HUES48 (cell line): ENCODE measurements at regions not wholly inside any gene's neighbourhood (a gene's known extent, or its start where the extent isn't known, plus 50 kb on each side); places are given as distances from the start of the nearest gene placed in this dataset.
A peak's percentile ranks its signal among the peaks of the same experiment; 100 is the strongest.

ENCODE experiments used
- H3K27ac ChIP-seq: one replicate; pipeline ENCODE4 v1.7.0; 2013; ENCODE audit warnings: low read depth, low read length, inconsistent platforms
- H3K27me3 ChIP-seq: 2 replicates; pipeline ENCODE4 v1.6.1; 2013; ENCODE audit warnings: mild to moderate bottlenecking, low read length; ENCODE audit not compliant: control insufficient read depth, insufficient read depth
- H3K36me3 ChIP-seq: 2 replicates; pipeline ENCODE4 v1.6.1; 2013; ENCODE audit warnings: low read length; ENCODE audit not compliant: control insufficient read depth, insufficient read depth
- H3K4me1 ChIP-seq: 2 replicates; pipeline ENCODE4 v1.6.1; 2013; ENCODE audit warnings: mild to moderate bottlenecking, low read length; ENCODE audit not compliant: control insufficient read depth, insufficient read depth
- H3K4me3 ChIP-seq: 2 replicates; pipeline ENCODE4 v1.5.1; 2013; ENCODE audit warnings: mild to moderate bottlenecking, low read depth, low read length
- H3K9ac ChIP-seq: 2 replicates; pipeline ENCODE4 v1.6.1; 2013; ENCODE audit warnings: mild to moderate bottlenecking, low read depth, low read length, moderate library complexity
- H3K9me3 ChIP-seq: 2 replicates; pipeline ENCODE4 v1.6.1; 2013; ENCODE audit warnings: low read length; ENCODE audit not compliant: control insufficient read depth, insufficient read depth

GRCh38 chr11:121800240-121800639 lies 315.8 kb downstream of the BLID start:
- Histone ChIP-seq H3K9ac (peak overlapping the region; percentile 20; the same call in 1 of the 2 replicates), H3K27ac (peak overlapping the region; percentile 100), H3K4me1 (peaks cover 44% of the 10 kb centered on the region), H3K27me3 (no peaks in the 10 kb centered on the region), H3K4me3 (peak overlapping the region; percentile 13; the same call in 1 of the 2 replicates), H3K36me3 (no peaks in the 10 kb centered on the region), H3K9me3 (peaks cover 14% of the 10 kb centered on the region; the same call in 1 of the 2 replicates)

- Histone ChIP-seq H3K36me3 (no peaks in the 10 kb centered on the region), H3K4me1 (peaks cover 34% of the 10 kb centered on the region), H3K27me3 (no peaks in the 10 kb centered on the region), H3K27ac (no peak overlapping the region), H3K9me3 (peaks cover 14% of the 10 kb centered on the region; the same call in 1 of the 2 replicates), H3K4me3 (no peak overlapping the region), H3K9ac (no peak overlapping the region)
Observed at GRCh38 chr11:121797496-121797895, 318.5 kb downstream of the BLID start.

- no peaks in the 10 kb centered on the region for H3K36me3 ChIP-seq
- H3K9me3 ChIP-seq: peaks cover 14% of the 10 kb centered on the region; the same call in 1 of the 2 replicates
- no peak overlapping the region for H3K9ac ChIP-seq
- peaks cover 12% of the 10 kb centered on the region for H3K4me1 ChIP-seq
- no peak overlapping the region for H3K27ac ChIP-seq
- H3K4me3 ChIP-seq: no peak overlapping the region
- no peaks in the 10 kb centered on the region for H3K27me3 ChIP-seq
Observed at GRCh38 chr11:121795174-121795573, 320.8 kb downstream of the BLID start.

GRCh38 chr11:121794671-121795141 lies 321.3 kb downstream of the BLID start:
- H3K4me1 ChIP-seq: peaks cover 8% of the 10 kb centered on the region
- H3K4me3 ChIP-seq: no peak overlapping the region
- H3K27ac ChIP-seq: no peak overlapping the region
- no peaks in the 10 kb centered on the region for H3K36me3 ChIP-seq
- H3K27me3 ChIP-seq: no peaks in the 10 kb centered on the region
- peaks cover 14% of the 10 kb centered on the region; the same call in 1 of the 2 replicates for H3K9me3 ChIP-seq
- H3K9ac ChIP-seq: no peak overlapping the region

GRCh38 chr11:121793916-121794315 lies 322.1 kb downstream of the BLID start:
- Histone ChIP-seq H3K4me1 (peaks cover 5% of the 10 kb centered on the region; the same call in 1 of the 2 replicates), H3K27ac (no peak overlapping the region), H3K36me3 (no peaks in the 10 kb centered on the region), H3K4me3 (no peak overlapping the region), H3K9me3 (peaks cover 6% of the 10 kb centered on the region; the same call in 1 of the 2 replicates), H3K27me3 (no peaks in the 10 kb centered on the region), H3K9ac (no peak overlapping the region)

GRCh38 chr11:121793291-121793690 lies 322.7 kb downstream of the BLID start:
- H3K9me3 ChIP-seq: 0 out of 2 replicates have a peak, but pooled peaks cover under 1% of the 10 kb centered on the region
- no peak overlapping the region for H3K4me3 ChIP-seq
- H3K27me3 ChIP-seq: no peaks in the 10 kb centered on the region
- H3K36me3 ChIP-seq: no peaks in the 10 kb centered on the region
- H3K27ac ChIP-seq: no peak overlapping the region
- H3K9ac ChIP-seq: no peak overlapping the region
- H3K4me1 ChIP-seq: peaks cover 5% of the 10 kb centered on the region; the same call in 1 of the 2 replicates

GRCh38 chr11:121792185-121792584 lies 323.8 kb downstream of the BLID start:
- Histone ChIP-seq H3K4me1 (no peaks in the 10 kb centered on the region), H3K36me3 (no peaks in the 10 kb centered on the region), H3K27ac (no peak overlapping the region), H3K4me3 (no peak overlapping the region), H3K27me3 (no peaks in the 10 kb centered on the region), H3K9ac (no peak overlapping the region), H3K9me3 (no peaks in the 10 kb centered on the region)

- Histone ChIP-seq H3K4me3 (no peak overlapping the region), H3K27me3 (no peaks in the 10 kb centered on the region), H3K9me3 (no peaks in the 10 kb centered on the region), H3K9ac (no peak overlapping the region), H3K4me1 (no peaks in the 10 kb centered on the region), H3K27ac (no peak overlapping the region), H3K36me3 (no peaks in the 10 kb centered on the region)
Observed at GRCh38 chr11:121790430-121790829, 325.6 kb downstream of the BLID start.

GRCh38 chr11:121780971-121781370 lies 328.2 kb upstream of the SORL1-AS1 start:
- Histone ChIP-seq H3K27ac (no peak overlapping the region), H3K4me3 (no peak overlapping the region), H3K4me1 (no peaks in the 10 kb centered on the region), H3K9ac (no peak overlapping the region), H3K36me3 (no peaks in the 10 kb centered on the region), H3K27me3 (no peaks in the 10 kb centered on the region), H3K9me3 (no peaks in the 10 kb centered on the region)

GRCh38 chr11:121777056-121777455 lies 324.3 kb upstream of the SORL1-AS1 start:
- Histone ChIP-seq H3K9ac (no peak overlapping the region), H3K27ac (no peak overlapping the region), H3K4me1 (no peaks in the 10 kb centered on the region), H3K4me3 (no peak overlapping the region), H3K36me3 (no peaks in the 10 kb centered on the region), H3K27me3 (no peaks in the 10 kb centered on the region), H3K9me3 (no peaks in the 10 kb centered on the region)

- no peaks in the 10 kb centered on the region for H3K36me3 ChIP-seq
Observed at GRCh38 chr11:121775276-121775675, 322.5 kb upstream of the SORL1-AS1 start.

More at GRCh38 chr11:121775276-121775675, 322.5 kb upstream of the SORL1-AS1 start:
- H3K27ac ChIP-seq: no peak overlapping the region
- H3K4me3 ChIP-seq: no peak overlapping the region
- no peaks in the 10 kb centered on the region for H3K9me3 ChIP-seq
- no peaks in the 10 kb centered on the region for H3K27me3 ChIP-seq
- H3K9ac ChIP-seq: no peak overlapping the region
- no peaks in the 10 kb centered on the region for H3K4me1 ChIP-seq
